Caco-2 (cell line): ENCODE measurements at regions not wholly inside any gene's neighbourhood (a gene's known extent, or its start where the extent isn't known, plus 50 kb on each side); places are given as distances from the start of the nearest gene placed in this dataset.
A peak's percentile ranks its signal among the peaks of the same experiment; 100 is the strongest.

Experiments used
- BruUV-seq: library from RNA; stranded (reverse); fragments of 400-500 nt; replicated peaks from 2 replicates; lab custom pipeline; 2021; lab: Mats Ljungman, UMichigan
- CTCF ChIA-PET: fragments of 300-600 bp; sonication (Branson Sonifier 250); formaldehyde crosslinking; loops from one replicate; lab custom pipeline; 2022; ENCODE audit warnings: antibody characterized with exemption; lab: Charles Lee
- POLR2A ChIA-PET: fragments of 300-600 bp; sonication (Branson Sonifier 250); formaldehyde crosslinking; loops from one replicate; lab custom pipeline; 2022; ENCODE audit warnings: antibody characterized with exemption; lab: Charles Lee
- DNase-seq, 2 experiments: peaks; one replicate each; pipeline versions ENCODE4 v3.0.0 to v3.0.0-alpha.2; 2020 to 2022
- H3K27me3 ChIP-seq: replicated peaks from 2 replicates; pipeline ENCODE4 v1.6.0; 2011; ENCODE audit warnings: low read length; ENCODE audit not compliant: control insufficient read depth, insufficient read depth
- H3K36me3 ChIP-seq: 2 replicates; pipeline ENCODE4 v1.5.1; 2011; ENCODE audit warnings: low read length; ENCODE audit not compliant: control insufficient read depth, insufficient read depth
- H3K4me1 ChIP-seq: fragments of 250-450 bp; sonication (Bioruptor Pico); 2 replicates; pipeline ENCODE4 v1.5.1; 2020; ENCODE audit warnings: mild to moderate bottlenecking
- H3K4me3 ChIP-seq: 2 replicates; pipeline ENCODE4 v1.5.1; 2011; ENCODE audit warnings: low read depth, mild to moderate bottlenecking, control low read depth, low read length
- H3K9me3 ChIP-seq: fragments of 250-450 bp; sonication (Bioruptor Pico); 2 replicates; pipeline ENCODE4 v1.5.1; 2020; ENCODE audit warnings: mild to moderate bottlenecking, moderate library complexity
- H3K27ac Mint-ChIP-seq: one replicate; pipeline ENCODE4 v1.8.0; 2022; ENCODE audit warnings: mixed read lengths; ENCODE audit not compliant: unreplicated experiment
- H3K27me3 Mint-ChIP-seq: one replicate; pipeline ENCODE4 v1.8.0; 2022; ENCODE audit warnings: mixed read lengths; ENCODE audit not compliant: insufficient read depth, unreplicated experiment
- H3K36me3 Mint-ChIP-seq: one replicate; pipeline ENCODE4 v1.8.0; 2022; ENCODE audit warnings: mild to moderate bottlenecking, mixed read lengths; ENCODE audit not compliant: insufficient read depth, unreplicated experiment
- H3K4me1 Mint-ChIP-seq: one replicate; pipeline ENCODE4 v1.8.0; 2022; ENCODE audit warnings: low read depth, mixed read lengths; ENCODE audit not compliant: unreplicated experiment
- H3K4me3 Mint-ChIP-seq: one replicate; pipeline ENCODE4 v1.8.0; 2022; ENCODE audit warnings: mild to moderate bottlenecking, moderate library complexity, mixed read lengths; ENCODE audit not compliant: unreplicated experiment
- H3K9me3 Mint-ChIP-seq: one replicate; pipeline ENCODE4 v1.8.0; 2022; ENCODE audit warnings: mixed read lengths; ENCODE audit not compliant: unreplicated experiment
- CTCF ChIP-seq, 2 experiments: fragments of 200-600 bp in 1 of 2; IDR thresholded peaks; 1 replicate in 1 of 2; 2 replicates in 1 of 2; pipeline versions ENCODE4 v1.5.1 to v1.8.0; 2011 to 2022; ENCODE audit warnings: antibody characterized with exemption in 1 of 2, control low read depth in 1 of 2, inconsistent platforms in 1 of 2, low read depth in 1 of 2, low read length in 1 of 2, mild to moderate bottlenecking in 1 of 2, moderate library complexity in 1 of 2; ENCODE audit not compliant: insufficient read depth in 1 of 2, severe bottlenecking in 1 of 2, unreplicated experiment in 1 of 2
- intact Hi-C: fragments of 100-400 bp; cut with micrococcal nuclease; formaldehyde crosslinking; loops from one replicate; pipeline ENCODE4 v1.10.0; 2022; ENCODE audit not compliant: unreplicated experiment

DNA sequence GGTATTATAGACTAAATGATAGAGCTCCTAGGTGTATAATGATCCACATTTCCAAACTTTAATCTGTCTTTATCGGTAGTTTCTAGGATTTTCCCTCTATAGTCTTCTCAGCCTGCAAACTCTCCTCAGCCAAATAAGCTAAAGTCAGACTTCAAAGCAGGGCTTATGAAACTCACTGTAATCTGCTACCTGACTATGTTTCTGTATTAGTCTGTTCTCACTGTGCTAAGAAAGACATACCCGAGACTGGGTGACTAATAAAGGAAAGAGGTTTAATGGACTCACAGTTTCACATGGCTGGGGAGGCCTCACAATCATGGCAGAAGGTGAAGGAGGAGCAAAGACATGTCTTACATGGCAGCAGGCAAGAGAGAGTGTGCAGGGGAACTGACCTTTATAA, 928.7 kb upstream of the ADGRB3 start:
- BruUV-seq = no TSS peak
- intact Hi-C loops = no loop called here
- H3K4me1 Mint-ChIP-seq = no peaks in the 10 kb centered on the region
- H3K4me1 ChIP-seq = no peaks in the 10 kb centered on the region
- H3K9me3 Mint-ChIP-seq = peaks cover 12% of the 10 kb centered on the region
- H3K4me3 Mint-ChIP-seq = no peak overlapping the region
- CTCF ChIA-PET = no interaction called here
- no peak overlapping the region for H3K27ac Mint-ChIP-seq
- TF ChIP-seq CTCF (IDR thresholded peaks at IDR 0.05; ENCODE audit: insufficient read depth in 1 of 2, low read depth in 1 of 2, low read length in 1 of 2, severe bottlenecking in 1 of 2, unreplicated experiment in 1 of 2) = no peak
- no peak for DNase-seq
- H3K9me3 ChIP-seq = no peaks in the 10 kb centered on the region
- POLR2A ChIA-PET = no interaction called here
- no peak overlapping the region for H3K4me3 ChIP-seq
- no peaks in the 10 kb centered on the region for H3K36me3 ChIP-seq
- no peaks in the 10 kb centered on the region for H3K27me3 Mint-ChIP-seq
- no peaks in the 10 kb centered on the region for H3K36me3 Mint-ChIP-seq
- no peaks in the 10 kb centered on the region for H3K27me3 ChIP-seq

DNA sequence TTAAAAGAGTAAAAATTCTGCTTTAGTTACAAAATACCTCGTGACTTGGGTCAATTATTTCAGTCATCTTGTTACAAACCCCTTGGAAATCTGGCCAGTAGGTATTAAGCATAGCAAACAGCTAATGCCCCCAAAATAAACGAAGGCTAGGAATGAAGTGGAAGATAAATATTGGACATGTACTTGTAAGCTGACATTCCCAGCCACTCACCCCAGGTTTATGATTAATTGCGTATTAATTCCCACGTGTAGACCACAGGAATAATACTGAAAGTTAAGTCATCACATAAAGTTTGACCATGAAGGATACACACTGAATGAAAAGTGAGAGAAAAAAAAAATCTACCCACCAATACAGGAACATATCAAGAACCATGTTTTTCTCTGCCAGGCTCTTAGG, 936.5 kb upstream of the ADGRB3 start:
- Histone ChIP-seq H3K4me1 (no peaks in the 10 kb centered on the region), H3K27me3 (no peaks in the 10 kb centered on the region), H3K4me3 (no peak overlapping the region), H3K36me3 (no peaks in the 10 kb centered on the region), H3K9me3 (no peaks in the 10 kb centered on the region)
- BruUV-seq = no TSS peak
- Mint-ChIP-seq H3K4me1 (no peaks in the 10 kb centered on the region), H3K27ac (no peak overlapping the region), H3K4me3 (no peak overlapping the region), H3K9me3 (no peaks in the 10 kb centered on the region), H3K27me3 (no peaks in the 10 kb centered on the region), H3K36me3 (no peaks in the 10 kb centered on the region)
- intact Hi-C loops = no loop called here
- ChIA-PET POLR2A (no interaction called here), CTCF (no interaction called here)
- DNase-seq = no peak
- TF ChIP-seq CTCF (IDR thresholded peaks at IDR 0.05; ENCODE audit: insufficient read depth in 1 of 2, low read depth in 1 of 2, low read length in 1 of 2, severe bottlenecking in 1 of 2, unreplicated experiment in 1 of 2) = no peak

GRCh38 chr6:67694127-67694526, 941.0 kb upstream of the ADGRB3 start:
- Histone ChIP-seq H3K4me3 (no peak overlapping the region), H3K4me1 (no peaks in the 10 kb centered on the region), H3K36me3 (no peaks in the 10 kb centered on the region), H3K9me3 (no peaks in the 10 kb centered on the region), H3K27me3 (no peaks in the 10 kb centered on the region)
- ChIA-PET POLR2A (no interaction called here), CTCF (no interaction called here)
- intact Hi-C loops = no loop called here
- no peaks in the 10 kb centered on the region for H3K36me3 Mint-ChIP-seq
- no peak overlapping the region for H3K27ac Mint-ChIP-seq
- BruUV-seq = no TSS peak
- no peaks in the 10 kb centered on the region for H3K27me3 Mint-ChIP-seq
- H3K4me1 Mint-ChIP-seq = no peaks in the 10 kb centered on the region
- no peak overlapping the region for H3K4me3 Mint-ChIP-seq
- peak in 1 of 2 experiments; percentile 13 for TF ChIP-seq CTCF (IDR thresholded peaks at IDR 0.05; ENCODE audit: insufficient read depth in 1 of 2, low read depth in 1 of 2, low read length in 1 of 2, severe bottlenecking in 1 of 2, unreplicated experiment in 1 of 2)
- no peaks in the 10 kb centered on the region for H3K9me3 Mint-ChIP-seq
- peak in 1 of 2 experiments; percentile 1 for DNase-seq
